ENCODE measurements at regions not wholly inside any gene's neighbourhood (a gene's known extent, or its start where the extent isn't known, plus 50 kb on each side); places are given as distances from the start of the nearest gene placed in this dataset.

DNA sequence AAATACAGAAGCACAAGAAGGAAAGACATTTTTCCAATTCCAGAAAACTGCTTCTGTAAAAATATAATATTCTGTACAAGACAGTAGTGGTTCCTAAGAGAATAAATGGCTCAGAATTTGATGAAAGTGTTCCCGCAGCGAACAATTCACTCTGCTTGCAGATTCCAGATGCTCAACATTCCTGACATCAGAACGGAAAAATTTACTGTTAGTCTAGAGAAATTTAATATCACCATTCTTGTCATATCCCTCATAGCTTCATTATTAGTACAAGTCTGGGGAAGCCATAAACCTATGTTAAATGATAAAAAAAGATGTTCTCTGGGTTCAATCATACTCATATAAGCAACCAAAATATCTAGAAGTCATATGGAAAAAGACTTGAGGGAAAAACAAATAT lies 83.6 kb downstream of the MPP7 start:
- TF ChIP-seq POLR2A (IDR thresholded peaks at IDR 0.05; ENCODE audit: low read length) (no peak), GATA1 (IDR thresholded peaks at IDR 0.05; ENCODE audit: low read depth, low read length) (no peak)
